GM12891 (cell line): ENCODE measurements at regions not wholly inside any gene's neighbourhood (a gene's known extent, or its start where the extent isn't known, plus 50 kb on each side); places are given as distances from the start of the nearest gene placed in this dataset.

ENCODE experiments used
- POLR2A ChIP-seq: IDR thresholded peaks from 2 replicates; pipeline ENCODE4 v1.6.1; 2011; ENCODE audit warnings: low read depth, low read length, control low read depth
- POLR2AphosphoS5 ChIP-seq: IDR thresholded peaks from 2 replicates; pipeline ENCODE4 v1.6.1; 2011; ENCODE audit warnings: low read depth, low read length, control low read depth

DNA sequence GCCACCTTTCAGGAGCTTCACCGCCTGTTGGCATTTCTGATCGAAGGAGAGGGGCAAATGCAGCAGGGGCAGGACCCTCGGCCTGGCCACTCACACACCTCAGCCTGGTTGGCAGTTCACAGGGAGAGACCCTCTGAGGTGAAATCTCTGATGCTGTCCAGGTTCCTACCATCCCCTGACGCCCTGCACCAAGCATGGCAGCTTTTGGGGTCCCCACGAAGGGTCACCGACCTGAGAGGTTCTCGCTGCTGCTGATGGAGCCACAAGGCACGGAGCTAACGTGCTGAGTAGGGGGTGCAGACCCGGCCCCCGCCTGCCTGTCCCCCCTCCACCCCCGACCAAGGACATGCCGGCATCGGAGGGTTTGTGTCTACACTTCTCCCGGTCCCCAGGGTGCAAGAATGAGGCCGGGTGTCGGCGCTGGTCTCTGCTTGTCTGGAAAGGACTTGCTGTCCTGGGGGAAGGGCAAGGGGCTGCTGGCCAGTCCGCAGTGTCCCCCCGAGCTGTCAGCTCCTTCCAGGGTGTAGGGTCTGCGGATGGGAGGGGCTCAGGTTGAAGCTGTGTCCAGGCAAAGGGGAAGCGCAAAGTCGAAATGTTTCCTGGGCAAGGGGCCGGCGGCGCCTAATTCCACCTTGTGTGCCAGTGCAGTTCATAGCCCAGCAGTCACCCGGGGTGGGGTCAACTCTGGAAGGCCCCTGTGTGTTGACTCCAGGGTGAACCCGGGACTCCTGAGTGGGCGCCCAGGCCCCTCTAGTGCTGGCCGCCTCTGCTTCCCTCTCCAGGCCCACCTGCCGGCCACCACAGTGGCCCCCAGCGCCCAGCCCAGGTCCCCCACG lies 132.6 kb downstream of the DNAJB6 start:
- TF ChIP-seq POLR2A (no peak), POLR2AphosphoS5 (no peak)
